ENCODE measurements at regions not wholly inside any gene's neighbourhood (a gene's known extent, or its start where the extent isn't known, plus 50 kb on each side); places are given as distances from the start of the nearest gene placed in this dataset.

DNA sequence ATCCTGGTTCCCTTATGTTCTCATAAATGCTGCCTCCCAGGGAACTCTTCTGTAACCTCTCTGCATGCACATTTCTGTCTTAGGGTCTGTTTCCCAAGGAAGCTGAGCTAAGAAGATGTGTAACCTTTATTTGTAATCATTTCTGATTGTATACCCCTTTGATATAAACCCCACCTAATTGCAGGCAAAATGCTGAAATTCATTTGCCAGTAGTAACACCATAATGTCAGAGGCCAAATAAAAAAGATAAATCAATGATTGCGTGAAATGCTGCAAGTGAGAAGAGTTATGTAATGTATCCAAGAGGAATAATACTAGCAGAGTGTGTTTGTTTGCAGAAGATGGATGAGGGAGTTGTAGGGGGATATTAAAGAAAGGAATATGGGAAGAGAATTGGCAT lies 822.6 kb upstream of the GRAMD2B start:
- DNase-seq (ENCODE audit: low read depth) = no peak
- Histone ChIP-seq H3K4me3 (ENCODE audit: low read depth, low read length) (no peak overlapping the region), H3K27me3 (ENCODE audit: control insufficient read depth, insufficient read depth, low read length) (no peaks in the 10 kb centered on the region), H3K36me3 (ENCODE audit: control insufficient read depth, insufficient read depth, low read length) (no peaks in the 10 kb centered on the region)
- TF ChIP-seq, protein P1, sequence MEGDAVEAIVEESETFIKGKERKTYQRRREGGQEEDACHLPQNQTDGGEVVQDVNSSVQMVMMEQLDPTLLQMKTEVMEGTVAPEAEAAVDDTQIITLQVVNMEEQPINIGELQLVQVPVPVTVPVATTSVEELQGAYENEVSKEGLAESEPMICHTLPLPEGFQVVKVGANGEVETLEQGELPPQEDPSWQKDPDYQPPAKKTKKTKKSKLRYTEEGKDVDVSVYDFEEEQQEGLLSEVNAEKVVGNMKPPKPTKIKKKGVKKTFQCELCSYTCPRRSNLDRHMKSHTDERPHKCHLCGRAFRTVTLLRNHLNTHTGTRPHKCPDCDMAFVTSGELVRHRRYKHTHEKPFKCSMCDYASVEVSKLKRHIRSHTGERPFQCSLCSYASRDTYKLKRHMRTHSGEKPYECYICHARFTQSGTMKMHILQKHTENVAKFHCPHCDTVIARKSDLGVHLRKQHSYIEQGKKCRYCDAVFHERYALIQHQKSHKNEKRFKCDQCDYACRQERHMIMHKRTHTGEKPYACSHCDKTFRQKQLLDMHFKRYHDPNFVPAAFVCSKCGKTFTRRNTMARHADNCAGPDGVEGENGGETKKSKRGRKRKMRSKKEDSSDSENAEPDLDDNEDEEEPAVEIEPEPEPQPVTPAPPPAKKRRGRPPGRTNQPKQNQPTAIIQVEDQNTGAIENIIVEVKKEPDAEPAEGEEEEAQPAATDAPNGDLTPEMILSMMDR (IDR thresholded peaks at IDR 0.05; ENCODE audit: insufficient read depth, low read length, poor library complexity, severe bottlenecking) = no peak

DNA sequence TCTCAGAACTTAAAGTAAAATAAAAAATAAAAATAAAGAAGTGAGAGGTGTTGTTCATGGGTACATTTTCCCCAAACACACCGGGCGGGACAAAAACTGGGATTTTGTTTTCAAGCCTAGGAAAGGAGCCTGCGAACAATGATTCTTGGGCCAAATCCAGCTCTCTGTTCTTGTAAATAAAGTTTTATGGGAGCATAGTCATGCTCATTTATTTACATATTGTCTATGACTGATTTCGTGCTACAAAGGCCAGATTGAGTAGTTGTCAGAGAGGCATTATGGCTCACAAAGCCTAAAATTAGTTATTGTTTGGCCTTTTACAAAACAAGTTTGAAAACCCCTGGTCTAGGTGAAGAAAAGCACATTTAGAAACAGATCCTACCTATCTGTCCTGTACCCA lies 821.0 kb upstream of the GRAMD2B start:
- H3K4me3 ChIP-seq (ENCODE audit: low read depth, low read length) = no peak overlapping the region
- H3K36me3 ChIP-seq (ENCODE audit: control insufficient read depth, insufficient read depth, low read length) = no peaks in the 10 kb centered on the region
- TF ChIP-seq, protein P1 (IDR thresholded peaks at IDR 0.05; ENCODE audit: insufficient read depth, low read length, poor library complexity, severe bottlenecking) = no peak
- no peaks in the 10 kb centered on the region for H3K27me3 ChIP-seq (ENCODE audit: control insufficient read depth, insufficient read depth, low read length)
- DNase-seq (ENCODE audit: low read depth) = no peak

DNA sequence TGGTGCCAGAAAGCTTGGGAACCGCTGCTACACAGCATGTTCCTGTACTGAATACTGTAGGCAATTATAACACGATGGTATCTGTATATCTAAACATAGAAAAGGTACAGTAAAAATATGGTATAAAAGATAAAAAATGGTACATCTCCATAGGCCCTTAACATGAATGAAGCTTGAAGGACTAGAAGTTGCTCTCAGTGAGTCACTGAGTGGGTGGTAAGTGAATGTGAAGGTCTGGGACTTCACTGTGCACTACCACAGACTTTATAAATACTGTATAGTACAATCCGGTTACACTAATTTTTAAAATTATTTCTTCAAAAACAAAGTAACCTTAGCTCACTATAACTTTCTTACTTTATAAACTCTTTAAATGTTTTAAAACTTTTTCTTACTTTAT lies 819.9 kb upstream of the GRAMD2B start:
- no peak for DNase-seq (ENCODE audit: low read depth)
- no peaks in the 10 kb centered on the region for H3K36me3 ChIP-seq (ENCODE audit: control insufficient read depth, insufficient read depth, low read length)
- TF ChIP-seq, protein P1 (IDR thresholded peaks at IDR 0.05; ENCODE audit: insufficient read depth, low read length, poor library complexity, severe bottlenecking) = no peak
- H3K27me3 ChIP-seq (ENCODE audit: control insufficient read depth, insufficient read depth, low read length) = no peaks in the 10 kb centered on the region
- no peak overlapping the region for H3K4me3 ChIP-seq (ENCODE audit: low read depth, low read length)

DNA sequence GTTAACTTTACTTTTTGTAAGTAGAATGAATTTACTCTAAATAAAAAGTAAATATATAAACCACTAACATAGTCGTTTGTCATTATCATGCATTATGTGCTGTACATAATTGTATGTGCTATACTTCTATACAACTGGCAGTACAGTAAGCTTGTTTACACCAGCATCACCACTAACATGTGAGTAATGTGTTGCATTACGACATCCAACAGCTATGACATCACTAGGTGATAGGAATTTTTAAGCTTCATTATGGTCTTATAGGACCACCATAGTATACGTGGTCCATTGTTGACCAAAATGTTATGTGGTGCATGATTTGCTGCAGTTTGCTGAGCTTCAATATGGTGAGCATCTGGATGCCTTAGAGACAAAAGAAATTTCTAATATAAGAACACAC lies 819.1 kb upstream of the GRAMD2B start:
- no peaks in the 10 kb centered on the region for H3K36me3 ChIP-seq (ENCODE audit: control insufficient read depth, insufficient read depth, low read length)
- TF ChIP-seq, protein P1 (IDR thresholded peaks at IDR 0.05; ENCODE audit: insufficient read depth, low read length, poor library complexity, severe bottlenecking) = no peak
- no peaks in the 10 kb centered on the region for H3K27me3 ChIP-seq (ENCODE audit: control insufficient read depth, insufficient read depth, low read length)
- no peak overlapping the region for H3K4me3 ChIP-seq (ENCODE audit: low read depth, low read length)
- DNase-seq (ENCODE audit: low read depth) = no peak

DNA sequence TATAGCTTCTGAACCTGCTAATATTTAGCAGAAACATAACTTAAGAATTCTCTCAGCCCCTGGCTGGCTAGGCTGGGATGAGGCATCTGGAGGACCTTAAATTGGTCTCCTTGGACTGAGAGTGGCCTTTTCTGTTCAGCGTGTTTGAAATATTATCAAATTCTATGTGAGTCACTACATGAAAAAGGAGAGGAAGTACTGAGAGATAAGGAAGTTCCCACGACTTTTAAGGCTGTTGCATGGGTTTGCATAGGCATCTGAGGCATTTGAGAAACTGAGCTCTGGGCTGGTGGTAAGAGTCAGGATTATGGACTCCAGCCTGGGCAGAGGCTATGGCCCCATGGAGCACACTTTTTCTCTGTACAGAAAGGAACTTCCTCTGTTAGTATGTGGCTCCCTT lies 816.2 kb upstream of the GRAMD2B start:
- TF ChIP-seq, protein P1 (IDR thresholded peaks at IDR 0.05; ENCODE audit: insufficient read depth, low read length, poor library complexity, severe bottlenecking) = no peak
- no peak for DNase-seq (ENCODE audit: low read depth)
- H3K36me3 ChIP-seq (ENCODE audit: control insufficient read depth, insufficient read depth, low read length) = no peaks in the 10 kb centered on the region
- H3K27me3 ChIP-seq (ENCODE audit: control insufficient read depth, insufficient read depth, low read length) = no peaks in the 10 kb centered on the region
- no peak overlapping the region for H3K4me3 ChIP-seq (ENCODE audit: low read depth, low read length)

DNA sequence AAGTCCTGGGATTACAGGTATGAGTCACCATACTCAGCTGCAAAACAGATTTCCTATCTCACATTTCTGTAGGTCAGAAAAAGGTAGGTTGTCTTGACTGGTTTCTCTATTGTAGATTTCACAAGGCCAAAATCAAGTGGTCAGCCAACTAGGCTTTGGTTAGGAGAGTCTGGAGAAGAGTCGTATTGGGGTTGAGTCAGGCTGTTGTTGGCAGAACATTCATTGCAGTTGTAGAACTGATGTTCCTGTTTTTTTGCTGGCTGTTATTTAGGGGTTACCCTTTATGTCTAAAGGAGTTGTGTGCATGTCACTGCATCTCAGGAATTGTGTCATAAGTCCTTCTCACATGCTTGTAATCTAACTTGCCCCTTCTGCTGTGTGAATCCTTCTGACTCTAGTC lies 814.2 kb upstream of the GRAMD2B start:
- no peak for DNase-seq (ENCODE audit: low read depth)
- TF ChIP-seq, protein P1 (IDR thresholded peaks at IDR 0.05; ENCODE audit: insufficient read depth, low read length, poor library complexity, severe bottlenecking) = no peak
- Histone ChIP-seq H3K4me3 (ENCODE audit: low read depth, low read length) (no peak overlapping the region), H3K27me3 (ENCODE audit: control insufficient read depth, insufficient read depth, low read length) (no peaks in the 10 kb centered on the region), H3K36me3 (ENCODE audit: control insufficient read depth, insufficient read depth, low read length) (no peaks in the 10 kb centered on the region)

All from kidney epithelial cell (primary cell).